Central memory CD8-positive, alpha-beta T cell (primary cell): ENCODE measurements at regions not wholly inside any gene's neighbourhood (a gene's known extent, or its start where the extent isn't known, plus 50 kb on each side); places are given as distances from the start of the nearest gene placed in this dataset.
"Not testable (repeated sequence)": the region's sequence is repeated elsewhere in the genome, so short reads cannot be mapped to it uniquely, and the experiment has no call there.

Experiments
- ATAC-seq: fragments of 150-1000 bp; cut with Tn5 transposase; replicated peaks from 2 replicates; pipeline ENCODE4 v1.10.0; 2022; ENCODE audit warnings: mild to moderate bottlenecking, moderate FRiP score, moderate number of reproducible peaks; ENCODE audit not compliant: poor library complexity, severe bottlenecking; ENCODE audit errors: extremely low read depth
- DNase-seq, 2 donors: peaks; one replicate each; pipeline ENCODE4 v3.0.0; 2021; ENCODE audit warnings: low spot score in 2 of 2
- H3K27ac Mint-ChIP-seq: one replicate; pipeline ENCODE4 v1.8.0; 2022; ENCODE audit warnings: low read depth, mild to moderate bottlenecking, moderate library complexity, mixed read lengths
- H3K27me3 Mint-ChIP-seq: one replicate; pipeline ENCODE4 v1.8.0; 2022; ENCODE audit warnings: mixed read lengths
- H3K36me3 Mint-ChIP-seq: one replicate; pipeline ENCODE4 v1.8.0; 2022; ENCODE audit warnings: mild to moderate bottlenecking, moderate library complexity, mixed read lengths; ENCODE audit not compliant: insufficient read depth
- H3K4me1 Mint-ChIP-seq: one replicate; pipeline ENCODE4 v1.8.0; 2022; ENCODE audit warnings: mixed read lengths
- H3K4me3 Mint-ChIP-seq: one replicate; pipeline ENCODE4 v1.8.0; 2022; ENCODE audit warnings: mild to moderate bottlenecking, moderate library complexity, mixed read lengths
- H3K9me3 Mint-ChIP-seq: one replicate; pipeline ENCODE4 v1.8.0; 2022; ENCODE audit warnings: mixed read lengths

- peaks cover 12% of the 10 kb centered on the region for H3K4me1 Mint-ChIP-seq
- not testable (repeated sequence) for DNase-seq, H3K27me3 Mint-ChIP-seq, H3K36me3 Mint-ChIP-seq, ATAC-seq, H3K27ac Mint-ChIP-seq, H3K9me3 Mint-ChIP-seq, H3K4me3 Mint-ChIP-seq
These were observed 97.3 kb upstream of the ZEB2 start for GRCh38 chr2:144617171-144617570.

- Mint-ChIP-seq H3K27ac (no peak overlapping the region), H3K4me1 (peaks cover 12% of the 10 kb centered on the region), H3K9me3 (no peaks in the 10 kb centered on the region), H3K27me3 (no peaks in the 10 kb centered on the region), H3K4me3 (no peak overlapping the region), H3K36me3 (peaks cover 3% of the 10 kb centered on the region)
- ATAC-seq (no peak), DNase-seq (no peak)
These were observed 96.1 kb upstream of the ZEB2 start for GRCh38 chr2:144615866-144616565.

DNA sequence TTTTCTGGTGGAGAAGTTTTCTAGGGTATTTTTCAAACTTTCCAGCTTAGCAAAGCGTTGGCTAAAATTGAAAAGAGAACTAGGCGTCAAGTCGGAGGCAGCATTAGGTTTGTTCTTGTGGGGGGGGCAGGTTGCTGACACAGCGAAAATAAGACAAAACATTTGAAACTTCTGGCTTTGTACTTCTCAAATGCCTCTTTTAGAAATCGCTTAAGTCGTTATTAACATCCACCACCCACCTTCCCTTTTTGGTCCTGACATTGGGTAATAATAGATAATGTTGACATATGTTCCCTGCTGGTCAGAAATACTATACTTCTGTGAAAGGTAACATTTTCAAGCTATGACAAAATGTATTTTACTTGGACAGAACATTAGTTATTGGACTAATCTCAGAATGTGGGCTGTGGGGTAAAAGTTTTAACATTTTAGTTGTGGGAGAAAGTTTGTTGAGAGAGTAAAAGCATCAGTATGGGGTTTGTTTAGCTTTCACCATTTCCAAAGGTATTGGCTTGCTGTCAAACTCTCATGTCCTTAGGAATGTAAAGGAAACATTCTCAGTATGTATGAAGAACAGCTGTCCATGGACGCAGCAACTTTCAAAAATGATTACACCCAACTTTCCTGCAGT lies 88.1 kb upstream of the ZEB2 start:
- ATAC-seq (no peak), DNase-seq (no peak)
- H3K9me3 Mint-ChIP-seq, result no peaks in the 10 kb centered on the region
- H3K4me3 Mint-ChIP-seq, result peak overlapping the region; percentile 2
- no peaks in the 10 kb centered on the region for H3K27me3 Mint-ChIP-seq
- peaks cover 1% of the 10 kb centered on the region for H3K36me3 Mint-ChIP-seq
- peaks cover 7% of the 10 kb centered on the region for H3K4me1 Mint-ChIP-seq
- no peak overlapping the region for H3K27ac Mint-ChIP-seq

DNA sequence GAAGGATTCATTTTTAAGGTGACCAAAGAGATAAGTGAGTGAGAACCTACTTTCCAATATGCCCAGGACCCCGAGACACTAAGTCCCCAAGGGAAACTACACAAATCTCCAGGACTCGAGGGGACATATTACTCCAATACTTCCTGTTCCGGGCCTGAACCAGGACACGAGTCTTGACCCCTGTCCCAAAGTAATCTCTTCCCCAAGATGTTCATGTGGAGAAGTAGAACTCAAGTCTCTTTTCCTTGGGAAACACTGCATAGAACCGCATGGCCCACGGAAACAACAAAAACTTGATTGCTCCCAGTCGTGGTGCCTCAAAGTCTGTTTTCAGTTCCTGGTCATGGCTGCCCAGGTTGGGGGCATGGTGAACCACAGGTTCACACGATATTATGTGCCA lies 87.2 kb upstream of the ZEB2 start:
- peaks cover 7% of the 10 kb centered on the region for H3K4me1 Mint-ChIP-seq
- no peak overlapping the region for H3K27ac Mint-ChIP-seq
- ATAC-seq (no peak), DNase-seq (no peak)
- no peaks in the 10 kb centered on the region for H3K9me3 Mint-ChIP-seq
- H3K4me3 Mint-ChIP-seq, result no peak overlapping the region
- H3K27me3 Mint-ChIP-seq, result no peaks in the 10 kb centered on the region
- peaks cover 1% of the 10 kb centered on the region for H3K36me3 Mint-ChIP-seq

- no peak for ATAC-seq
- no peak overlapping the region for H3K4me3 Mint-ChIP-seq
- no peak overlapping the region for H3K27ac Mint-ChIP-seq
- peaks cover 7% of the 10 kb centered on the region for H3K4me1 Mint-ChIP-seq
- DNase-seq, result no peak
- H3K36me3 Mint-ChIP-seq, result peaks cover 1% of the 10 kb centered on the region
- H3K9me3 Mint-ChIP-seq, result no peaks in the 10 kb centered on the region
- no peaks in the 10 kb centered on the region for H3K27me3 Mint-ChIP-seq
These were observed 86.7 kb upstream of the ZEB2 start for GRCh38 chr2:144606466-144607095.

DNA sequence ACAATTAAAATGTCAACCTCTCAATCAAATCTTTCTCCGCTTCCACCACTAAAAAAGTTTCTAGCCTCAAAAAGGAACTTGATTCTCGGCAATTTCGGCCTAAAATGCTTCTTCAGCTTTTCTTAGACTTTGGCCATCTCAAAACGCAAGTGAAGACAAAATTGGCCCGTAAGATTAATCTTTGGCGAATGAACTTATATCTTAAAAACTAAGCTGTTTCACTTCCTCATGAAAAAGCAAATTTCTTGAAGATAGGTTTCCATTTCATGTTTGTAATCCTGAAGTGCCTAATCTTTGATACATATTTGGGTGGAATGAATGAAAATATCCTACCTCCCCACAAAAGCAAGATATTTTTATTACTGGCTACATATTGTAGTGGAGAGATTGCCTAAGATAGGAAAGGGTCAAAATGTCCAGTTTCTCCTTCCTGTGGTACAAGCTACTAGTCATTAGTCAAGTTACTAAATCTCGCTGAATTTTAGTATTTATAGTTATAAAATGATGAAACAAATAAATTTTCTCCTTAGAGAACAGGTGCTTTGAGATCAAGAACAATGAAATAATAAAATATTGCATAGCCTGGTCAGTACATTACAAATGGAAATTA lies 85.4 kb upstream of the ZEB2 start:
- peaks cover 1% of the 10 kb centered on the region for H3K36me3 Mint-ChIP-seq
- H3K27me3 Mint-ChIP-seq, result no peaks in the 10 kb centered on the region
- no peak for ATAC-seq
- no peak for DNase-seq
- H3K9me3 Mint-ChIP-seq, result no peaks in the 10 kb centered on the region
- no peak overlapping the region for H3K4me3 Mint-ChIP-seq
- H3K4me1 Mint-ChIP-seq, result peaks cover 13% of the 10 kb centered on the region
- H3K27ac Mint-ChIP-seq, result no peak overlapping the region

- Mint-ChIP-seq H3K4me3 (no peak overlapping the region), H3K27ac (no peak overlapping the region), H3K4me1 (peaks cover 28% of the 10 kb centered on the region), H3K9me3 (no peaks in the 10 kb centered on the region), H3K27me3 (no peaks in the 10 kb centered on the region), H3K36me3 (peaks cover 3% of the 10 kb centered on the region)
- no peak for DNase-seq
- no peak for ATAC-seq
These were observed 83.4 kb upstream of the ZEB2 start for GRCh38 chr2:144603334-144603733.

- H3K27ac Mint-ChIP-seq, result peak overlapping the region; percentile 93
- peaks cover 2% of the 10 kb centered on the region for H3K36me3 Mint-ChIP-seq
- peaks cover 43% of the 10 kb centered on the region for H3K4me1 Mint-ChIP-seq
- DNase-seq, result no peak
- H3K27me3 Mint-ChIP-seq, result no peaks in the 10 kb centered on the region
- no peaks in the 10 kb centered on the region for H3K9me3 Mint-ChIP-seq
- peak overlapping the region; percentile 59 for H3K4me3 Mint-ChIP-seq
- ATAC-seq, result no peak
These were observed 79.0 kb upstream of the ZEB2 start for GRCh38 chr2:144598906-144599305.

DNA sequence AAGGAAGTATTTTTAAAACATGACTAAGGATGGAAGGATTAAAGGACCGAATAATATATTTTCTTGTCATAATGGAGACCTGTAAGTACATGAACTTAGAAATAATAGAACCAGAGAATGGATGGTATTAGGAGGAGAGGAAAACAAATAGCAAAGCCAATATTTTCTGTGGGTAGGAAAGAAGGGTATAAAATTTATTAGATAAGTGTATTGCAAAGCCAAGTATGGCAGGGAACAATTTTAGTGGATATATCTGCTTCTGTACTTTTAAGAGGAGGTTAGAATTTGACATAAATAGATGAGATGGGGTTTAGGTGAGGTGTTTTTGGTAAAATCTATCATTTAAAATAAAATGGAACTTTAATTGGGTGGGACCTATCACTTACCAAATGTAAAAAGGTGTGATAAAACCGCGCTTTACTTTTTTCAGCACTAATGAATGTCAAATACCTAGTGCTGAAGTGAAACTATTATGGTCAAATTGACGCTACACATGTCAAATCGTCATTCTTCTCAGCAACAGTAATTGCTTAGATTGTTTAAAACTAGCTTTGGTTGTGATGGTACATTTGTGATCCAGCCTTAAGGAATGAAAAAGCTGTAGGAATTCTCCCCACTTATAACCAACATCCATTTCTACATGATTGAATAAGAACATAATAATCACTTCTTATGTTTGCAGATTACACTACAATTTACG lies 78.1 kb upstream of the ZEB2 start:
- H3K36me3 Mint-ChIP-seq, result peaks cover 2% of the 10 kb centered on the region
- no peak for DNase-seq
- H3K9me3 Mint-ChIP-seq, result no peaks in the 10 kb centered on the region
- peak overlapping the region; percentile 93 for H3K27ac Mint-ChIP-seq
- peaks cover 43% of the 10 kb centered on the region for H3K4me1 Mint-ChIP-seq
- peak; percentile 63 for ATAC-seq
- peak overlapping the region; percentile 59 for H3K4me3 Mint-ChIP-seq
- no peaks in the 10 kb centered on the region for H3K27me3 Mint-ChIP-seq

DNA sequence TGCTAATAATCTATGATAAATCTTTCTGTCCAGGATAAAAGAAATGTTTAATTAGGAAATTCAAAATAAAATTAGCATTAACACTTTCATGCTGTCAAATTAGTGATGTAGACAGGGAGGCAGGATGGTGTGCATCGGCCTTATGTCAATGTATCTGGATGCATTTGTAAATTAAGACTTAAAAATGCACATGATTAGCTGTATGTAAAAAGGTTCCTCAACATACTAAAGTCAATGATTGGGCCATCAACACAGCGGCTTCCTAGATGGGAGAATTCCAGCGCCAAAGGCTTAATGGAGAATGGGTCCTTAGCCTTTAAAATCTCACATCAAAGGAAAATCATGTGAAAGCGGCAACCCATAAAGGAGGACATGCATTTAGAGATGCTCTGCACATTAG lies 77.5 kb upstream of the ZEB2 start:
- Mint-ChIP-seq H3K27ac (peak overlapping the region; percentile 93), H3K27me3 (no peaks in the 10 kb centered on the region)
- no peak for ATAC-seq

GRCh38 chr2:144596073-144596871 lies 76.4 kb upstream of the ZEB2 start:
- H3K4me1 Mint-ChIP-seq, result peaks cover 43% of the 10 kb centered on the region
- H3K9me3 Mint-ChIP-seq, result no peaks in the 10 kb centered on the region
- H3K27me3 Mint-ChIP-seq, result no peaks in the 10 kb centered on the region
- H3K27ac Mint-ChIP-seq, result peak overlapping the region; percentile 80
- peak; percentile 59 for ATAC-seq
- no peak for DNase-seq
- H3K36me3 Mint-ChIP-seq, result peaks cover 2% of the 10 kb centered on the region
- H3K4me3 Mint-ChIP-seq, result peak overlapping the region; percentile 45

More for the DNA sequence above, 77.5 kb upstream of the ZEB2 start:
- Mint-ChIP-seq H3K4me1 (peaks cover 43% of the 10 kb centered on the region), H3K36me3 (peaks cover 2% of the 10 kb centered on the region), H3K4me3 (peak overlapping the region; percentile 59), H3K9me3 (no peaks in the 10 kb centered on the region)
- no peak for DNase-seq

GRCh38 chr2:144595686-144596072 lies 75.8 kb upstream of the ZEB2 start:
- Mint-ChIP-seq H3K27ac (peak overlapping the region; percentile 80), H3K27me3 (no peaks in the 10 kb centered on the region), H3K9me3 (no peaks in the 10 kb centered on the region), H3K4me1 (peaks cover 40% of the 10 kb centered on the region), H3K4me3 (peak overlapping the region; percentile 45), H3K36me3 (peaks cover 2% of the 10 kb centered on the region)
- DNase-seq, result no peak
- no peak for ATAC-seq
